DOHH2 (cell line): ENCODE measurements at regions not wholly inside any gene's neighbourhood (a gene's known extent, or its start where the extent isn't known, plus 50 kb on each side); places are given as distances from the start of the nearest gene placed in this dataset.

Experiments used
- EZH2phosphoT487 ChIP-seq: fragments of 200-600 bp; sonication (generic); IDR thresholded peaks from 2 replicates; pipeline ENCODE4 v1.6.1; 2017; ENCODE audit warnings: borderline replicate concordance, mild to moderate bottlenecking, antibody characterized with exemption, low read length, moderate library complexity, mixed read lengths
- TF ChIP-seq, protein P1 (sequence below): fragments of 200-600 bp; sonication (generic); IDR thresholded peaks from one replicate; pipeline ENCODE4 v1.5.1; 2014; ENCODE audit warnings: antibody characterized with exemption, mild to moderate bottlenecking, low read depth, low read length; ENCODE audit not compliant: poor library complexity, severe bottlenecking

DNA sequence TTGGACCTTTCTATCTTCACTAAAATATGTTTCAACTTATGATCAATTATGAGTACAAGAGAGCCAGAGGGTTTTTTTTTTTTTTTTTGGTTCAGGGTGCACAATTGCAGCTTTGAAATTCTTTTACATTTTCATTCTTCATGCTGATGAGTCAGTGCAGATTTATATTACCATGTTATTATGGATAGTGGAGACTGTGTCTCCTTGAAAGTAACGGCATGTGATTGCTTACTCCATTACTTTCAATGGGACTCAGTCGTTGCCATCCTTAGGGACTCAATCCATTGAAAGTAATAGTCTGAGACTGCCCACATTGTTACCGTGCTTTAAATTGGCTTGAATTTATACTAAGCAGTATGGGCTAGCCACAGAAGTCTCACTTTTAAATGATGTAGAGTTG is 286.5 kb upstream of the FANCL start:
- TF ChIP-seq, protein P1, sequence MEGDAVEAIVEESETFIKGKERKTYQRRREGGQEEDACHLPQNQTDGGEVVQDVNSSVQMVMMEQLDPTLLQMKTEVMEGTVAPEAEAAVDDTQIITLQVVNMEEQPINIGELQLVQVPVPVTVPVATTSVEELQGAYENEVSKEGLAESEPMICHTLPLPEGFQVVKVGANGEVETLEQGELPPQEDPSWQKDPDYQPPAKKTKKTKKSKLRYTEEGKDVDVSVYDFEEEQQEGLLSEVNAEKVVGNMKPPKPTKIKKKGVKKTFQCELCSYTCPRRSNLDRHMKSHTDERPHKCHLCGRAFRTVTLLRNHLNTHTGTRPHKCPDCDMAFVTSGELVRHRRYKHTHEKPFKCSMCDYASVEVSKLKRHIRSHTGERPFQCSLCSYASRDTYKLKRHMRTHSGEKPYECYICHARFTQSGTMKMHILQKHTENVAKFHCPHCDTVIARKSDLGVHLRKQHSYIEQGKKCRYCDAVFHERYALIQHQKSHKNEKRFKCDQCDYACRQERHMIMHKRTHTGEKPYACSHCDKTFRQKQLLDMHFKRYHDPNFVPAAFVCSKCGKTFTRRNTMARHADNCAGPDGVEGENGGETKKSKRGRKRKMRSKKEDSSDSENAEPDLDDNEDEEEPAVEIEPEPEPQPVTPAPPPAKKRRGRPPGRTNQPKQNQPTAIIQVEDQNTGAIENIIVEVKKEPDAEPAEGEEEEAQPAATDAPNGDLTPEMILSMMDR, result no peak
- TF ChIP-seq EZH2phosphoT487, result no peak
